GM19328 (cell line): ENCODE measurements at regions not wholly inside any gene's neighbourhood (a gene's known extent, or its start where the extent isn't known, plus 50 kb on each side); places are given as distances from the start of the nearest gene placed in this dataset.

Source experiments
- ATAC-seq: cut with Tn5 transposase; IDR thresholded peaks from one replicate; pipeline ENCODE4 v1.9.1; 2021; ENCODE audit warnings: mild to moderate bottlenecking, moderate library complexity; ENCODE audit not compliant: unreplicated experiment

DNA sequence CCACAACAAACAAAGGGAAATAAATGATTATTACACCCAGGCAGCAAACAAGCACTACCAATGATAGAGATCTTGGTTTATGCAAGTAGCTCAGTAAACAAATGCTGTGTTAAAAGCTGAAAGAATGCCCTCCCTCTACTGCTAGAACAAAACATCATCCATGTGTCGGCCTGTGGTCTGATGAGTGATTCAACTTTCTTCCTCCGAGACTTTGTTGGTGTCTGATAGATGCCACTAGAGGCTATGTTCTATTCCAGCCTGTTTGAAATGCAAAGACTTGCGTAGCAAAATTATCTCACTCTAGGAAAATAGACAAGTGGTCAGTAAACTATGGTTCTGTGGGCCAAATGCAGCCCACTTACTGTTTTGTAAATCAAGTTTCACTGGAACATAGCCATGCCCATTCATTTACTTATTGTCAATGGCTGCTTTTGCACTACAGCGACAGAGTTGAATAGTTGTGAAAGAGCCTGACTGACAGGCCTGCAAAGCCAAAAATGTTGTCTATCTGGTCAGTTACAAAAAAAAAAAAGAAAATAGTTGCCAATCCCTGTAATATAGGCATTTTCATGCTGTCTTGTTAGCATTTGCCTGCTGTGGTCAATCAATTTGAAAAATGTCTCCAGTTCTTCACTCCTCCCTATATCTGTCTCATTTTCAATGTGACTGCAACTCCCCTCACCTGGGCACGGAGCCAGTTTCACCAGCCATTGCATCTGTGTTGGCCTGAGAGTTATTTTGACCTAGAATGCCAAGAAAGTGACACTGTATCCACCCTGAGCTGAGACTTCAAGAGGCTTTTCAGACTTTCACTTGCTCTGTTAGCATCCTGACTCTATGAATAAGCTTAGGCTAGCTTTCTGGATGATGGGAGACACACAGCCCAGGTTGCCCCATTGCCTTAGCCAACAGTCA, 544.6 kb upstream of the BTBD3 start:
- no peak for ATAC-seq

- ATAC-seq = no peak
Observed at GRCh38 chr20:11375335-11375734, 542.4 kb upstream of the BTBD3 start.

GRCh38 chr20:11375966-11376365, 541.7 kb upstream of the BTBD3 start:
- ATAC-seq = no peak

- no peak for ATAC-seq
Observed at GRCh38 chr20:11376420-11376819, 541.3 kb upstream of the BTBD3 start.

GRCh38 chr20:11376998-11377397, 540.7 kb upstream of the BTBD3 start:
- no peak for ATAC-seq

DNA sequence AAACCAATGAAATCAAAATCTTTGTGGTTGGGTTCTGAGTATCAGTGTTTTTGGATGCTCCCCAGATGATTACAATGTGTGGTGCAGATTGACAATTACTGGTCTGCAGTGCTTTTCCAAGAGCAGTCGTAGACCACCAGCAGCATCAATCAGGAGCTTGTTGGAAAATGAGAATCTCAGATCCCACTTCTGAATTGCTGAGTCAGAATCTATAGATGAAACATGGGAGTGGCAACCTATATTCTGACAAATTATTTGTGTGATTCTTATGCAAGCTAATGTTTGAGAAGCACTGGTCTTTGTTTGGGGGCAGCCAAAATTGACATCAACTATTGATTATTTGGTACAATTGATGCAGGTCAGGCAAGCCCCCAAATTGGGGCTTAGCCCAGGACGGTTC, 539.9 kb upstream of the BTBD3 start:
- ATAC-seq = no peak

DNA sequence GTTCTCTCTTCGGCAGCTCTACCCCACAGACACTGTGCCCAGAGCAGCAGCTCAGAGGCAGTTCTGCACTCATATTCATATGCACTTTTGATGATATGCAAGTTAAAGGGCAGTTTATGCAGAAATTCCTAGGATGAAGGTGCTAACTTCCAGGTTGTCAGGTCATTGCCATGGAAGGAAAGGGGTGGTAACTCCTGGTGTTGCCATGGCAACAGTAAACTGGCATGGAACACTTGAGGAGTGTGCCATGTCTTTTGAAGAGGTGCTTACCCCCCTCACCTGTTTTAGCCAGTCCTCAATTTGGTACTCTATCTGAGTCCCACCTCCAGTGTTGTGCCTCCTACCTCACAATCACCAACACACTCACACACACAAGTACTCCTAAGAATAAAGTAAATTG, 539.4 kb upstream of the BTBD3 start:
- no peak for ATAC-seq

DNA sequence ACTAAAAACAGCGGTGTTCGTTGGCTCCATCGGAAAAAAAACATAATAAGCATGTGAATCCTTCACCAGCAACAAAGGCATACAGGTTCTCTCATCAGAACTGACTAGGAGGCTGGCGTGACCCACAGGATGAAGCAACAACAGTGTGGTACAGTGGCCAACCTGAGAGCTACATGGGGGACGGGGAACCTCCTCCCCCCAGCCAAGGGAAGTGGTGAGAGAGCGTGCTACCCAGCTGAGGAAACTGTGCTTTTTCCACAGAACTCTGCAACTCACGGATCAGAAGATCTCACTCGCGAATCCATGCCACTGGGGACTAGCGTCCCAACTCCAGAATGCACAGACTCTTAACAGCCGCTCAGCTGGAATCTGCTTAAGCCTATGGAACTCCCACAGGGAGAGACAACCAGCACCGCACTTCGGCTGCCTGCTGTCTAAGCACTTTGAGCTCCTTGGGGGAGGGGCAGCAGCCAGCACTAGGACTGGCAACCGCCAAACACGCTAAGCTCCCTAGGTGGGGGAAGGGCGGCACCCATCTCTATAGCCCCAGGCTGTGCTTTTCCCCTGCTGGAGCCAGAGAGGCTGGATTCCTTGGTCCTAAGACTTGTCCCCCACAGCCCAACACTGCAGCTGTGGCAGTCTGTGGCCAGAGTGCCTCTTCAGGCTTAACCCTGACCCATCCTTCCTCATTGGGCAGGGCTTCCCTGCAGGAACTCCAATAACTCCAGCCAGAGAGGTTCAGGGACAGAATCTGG, 538.3 kb upstream of the BTBD3 start:
- ATAC-seq = no peak

DNA sequence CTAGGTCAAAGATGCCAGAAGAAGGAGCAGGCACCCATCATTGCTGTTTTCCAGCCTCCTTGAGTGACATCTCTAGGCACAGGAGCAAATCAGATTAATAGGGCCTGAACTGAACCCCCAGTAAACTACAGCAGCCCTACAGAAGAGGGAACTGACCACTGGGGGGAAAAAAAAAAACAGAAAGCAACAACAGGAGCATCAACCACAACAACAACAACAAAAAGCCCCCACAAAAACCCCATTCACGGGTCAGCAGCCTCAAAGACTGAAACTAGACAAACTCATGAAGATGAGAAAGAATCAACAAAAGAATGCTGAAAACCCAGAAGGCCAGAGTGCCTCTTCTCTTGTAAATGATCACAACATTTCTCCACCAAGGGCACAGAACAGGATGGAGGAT, 537.4 kb upstream of the BTBD3 start:
- ATAC-seq = no peak

GRCh38 chr20:11387189-11387754, 530.4 kb upstream of the BTBD3 start:
- no peak for ATAC-seq

DNA sequence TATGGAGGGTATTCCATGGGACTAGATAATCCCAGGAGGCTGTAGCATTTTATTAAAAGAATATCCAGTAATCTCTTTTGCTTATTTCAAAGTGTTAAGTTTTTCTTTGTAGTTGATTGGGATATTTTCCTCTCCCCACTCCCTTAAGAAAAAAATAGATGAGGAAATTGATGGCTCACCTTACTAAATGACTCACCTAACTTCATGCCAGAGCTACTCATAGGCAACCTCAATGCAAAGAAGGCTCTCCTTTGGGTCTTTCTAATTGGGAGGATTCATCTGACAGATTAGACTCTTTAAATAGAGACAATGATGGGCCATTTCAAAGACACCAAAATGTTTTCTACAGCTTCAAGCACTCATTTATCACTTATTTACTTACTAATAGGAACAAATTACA, 528.5 kb upstream of the BTBD3 start:
- ATAC-seq = no peak

- no peak for ATAC-seq
Observed at GRCh38 chr20:11391591-11391990, 526.1 kb upstream of the BTBD3 start.

DNA sequence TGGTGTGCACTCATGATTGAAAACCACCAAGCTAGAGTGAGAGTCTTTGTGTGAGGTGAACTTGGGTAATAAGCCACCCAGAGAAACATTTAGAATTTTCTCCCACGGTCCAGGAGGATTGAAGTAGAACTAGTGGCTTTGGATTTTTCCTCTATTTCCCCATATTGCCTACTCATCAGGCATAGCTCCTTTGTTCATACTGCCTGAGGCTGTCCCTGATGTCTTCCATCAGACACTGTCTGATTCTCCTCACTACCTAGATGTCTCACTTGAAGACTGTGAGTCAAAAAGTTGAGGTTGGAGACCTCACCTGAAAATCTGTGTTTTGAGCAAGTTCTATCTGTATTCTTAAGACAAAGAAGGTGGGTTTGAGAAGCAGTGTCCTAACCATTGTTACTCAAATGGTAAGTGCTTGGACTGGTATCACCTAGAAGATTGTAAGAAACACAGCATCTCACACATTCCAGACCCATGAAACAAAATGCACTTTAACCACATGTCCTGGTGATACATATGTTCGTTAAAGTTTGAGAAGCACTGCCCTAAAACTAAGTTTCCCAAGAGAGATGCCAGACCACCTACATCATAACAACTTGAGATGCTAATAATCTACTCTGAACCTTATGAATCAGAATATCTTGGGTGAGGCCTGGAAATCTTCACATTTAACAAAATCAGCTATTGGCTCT, 523.4 kb upstream of the BTBD3 start:
- no peak for ATAC-seq

GRCh38 chr20:11395581-11395980, 522.1 kb upstream of the BTBD3 start:
- no peak for ATAC-seq

DNA sequence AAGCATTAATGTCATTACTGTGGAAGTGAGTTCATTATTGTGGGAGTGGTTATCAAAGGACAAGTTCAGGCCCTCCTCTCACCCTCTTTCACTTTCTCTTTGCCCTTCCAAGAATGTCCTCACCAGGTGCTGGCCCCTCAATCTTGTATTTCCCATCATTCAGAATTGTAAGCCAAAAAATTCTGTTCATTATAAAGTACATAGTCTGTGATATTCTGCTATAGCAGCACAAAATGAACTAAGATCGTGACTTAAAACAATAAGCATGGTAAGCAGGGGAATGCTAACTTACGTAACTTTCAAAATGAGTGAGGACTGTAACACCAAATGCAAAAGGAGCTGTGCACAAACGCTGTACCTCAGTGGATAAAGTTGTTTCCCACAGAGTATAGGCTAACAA, 515.7 kb upstream of the BTBD3 start:
- no peak for ATAC-seq

GRCh38 chr20:11403711-11404110, 514.0 kb upstream of the BTBD3 start:
- no peak for ATAC-seq

DNA sequence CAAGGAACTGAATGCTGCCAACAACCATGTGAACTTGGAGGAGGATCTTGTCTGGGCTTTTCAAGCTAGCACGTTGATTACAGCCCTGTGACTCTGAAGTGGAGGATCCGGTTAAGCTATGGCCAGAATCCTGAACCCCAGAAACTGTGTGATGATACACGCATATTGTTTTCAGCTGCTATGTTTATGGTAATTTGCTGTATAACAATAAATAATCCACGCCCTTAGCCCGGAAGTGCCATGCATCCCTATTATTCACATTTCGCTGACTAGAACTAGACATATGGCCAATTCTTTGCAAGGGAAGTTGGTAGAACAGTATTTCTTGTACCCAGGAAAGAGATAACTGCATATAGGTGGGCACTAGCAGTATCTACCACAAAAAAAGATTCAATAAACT, 510.8 kb upstream of the BTBD3 start:
- ATAC-seq = no peak

DNA sequence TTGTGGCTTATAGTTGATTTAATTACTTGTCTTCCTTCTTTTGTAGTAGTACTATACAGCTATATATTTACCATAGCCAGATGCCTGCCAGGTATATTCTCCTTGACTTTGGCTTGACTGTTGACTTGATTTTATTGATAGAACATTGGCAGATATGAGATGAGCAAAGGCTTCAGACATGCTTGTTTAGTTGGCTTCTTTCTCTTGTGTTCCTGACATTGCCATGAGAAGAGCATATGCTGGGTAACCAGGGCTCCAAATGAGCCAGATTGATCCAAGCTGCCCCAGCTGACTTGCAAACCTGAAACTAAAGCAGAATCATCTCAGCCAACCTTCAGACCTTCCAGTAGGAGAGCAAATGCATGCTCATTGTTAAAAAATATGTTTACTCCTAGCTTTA, 508.1 kb upstream of the BTBD3 start:
- no peak for ATAC-seq

DNA sequence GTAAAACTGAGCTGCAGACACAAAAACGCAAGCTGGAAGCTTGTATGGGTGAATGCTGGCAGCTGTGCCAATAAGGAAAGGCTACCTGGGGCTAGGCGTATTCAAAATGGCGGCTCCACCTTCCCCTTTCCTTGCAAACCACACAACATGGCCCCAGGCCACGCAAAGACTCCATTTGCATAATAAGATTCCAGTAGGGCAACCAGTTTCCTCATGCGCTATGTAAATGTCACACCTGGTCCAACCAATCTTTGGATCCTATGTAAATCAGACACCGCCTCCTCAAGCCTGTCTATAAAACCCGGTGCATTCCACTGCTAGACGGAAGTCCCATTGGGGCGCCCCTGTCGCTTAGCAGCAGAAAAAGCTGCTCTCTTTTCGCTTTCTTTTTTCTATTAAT, 505.9 kb upstream of the BTBD3 start:
- no peak for ATAC-seq

GRCh38 chr20:11426948-11427347, 490.7 kb upstream of the BTBD3 start:
- no peak for ATAC-seq

GRCh38 chr20:11429168-11429567, 488.5 kb upstream of the BTBD3 start:
- ATAC-seq = no peak
